Cardiac fibroblast (primary cell): ENCODE measurements at regions not wholly inside any gene's neighbourhood (a gene's known extent, or its start where the extent isn't known, plus 50 kb on each side); places are given as distances from the start of the nearest gene placed in this dataset.

Experiments used
- DNase-seq, 2 donors: peaks; one replicate each; pipeline versions ENCODE4 v3.0.0 to v3.0.0-alpha.2; 2010; ENCODE audit warnings: low read depth in 2 of 2
- H3K4me3 ChIP-seq, 2 donors: replicated peaks in 1 of 2; 1 replicate in 1 of 2; 2 replicates in 1 of 2; pipeline ENCODE4 v1.5.1; 2011; ENCODE audit warnings: low read depth in 2 of 2, low read length in 2 of 2, mild to moderate bottlenecking in 2 of 2, moderate library complexity in 1 of 2
- CTCF ChIP-seq: IDR thresholded peaks from one replicate; pipeline ENCODE4 v1.5.1; 2011; ENCODE audit warnings: low read depth, mild to moderate bottlenecking, low read length, inconsistent platforms

DNA sequence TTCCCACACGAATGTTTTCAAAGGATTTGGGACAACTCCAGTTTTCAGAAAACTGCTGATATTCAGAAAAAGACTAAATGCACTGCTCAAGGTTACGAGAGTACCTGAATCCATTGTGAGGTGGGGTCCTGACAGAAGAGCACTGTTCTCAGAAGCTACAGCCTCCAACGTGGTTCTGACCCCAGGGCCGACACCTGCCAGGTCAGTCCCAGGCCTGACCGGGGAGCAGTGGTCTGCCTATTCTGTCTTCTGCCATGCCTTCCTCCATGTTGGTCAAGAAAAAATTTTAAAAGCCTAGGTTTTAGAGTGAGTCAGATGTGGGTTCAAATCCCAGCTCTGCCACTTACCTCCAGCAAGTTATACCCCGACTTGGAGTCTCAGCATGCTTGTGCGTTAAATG is 212.3 kb downstream of the BCL11A start:
- no peak for DNase-seq
- H3K4me3 ChIP-seq = no peak overlapping the region
- TF ChIP-seq CTCF = no peak

- DNase-seq = no peak
- no peak overlapping the region for H3K4me3 ChIP-seq
- TF ChIP-seq CTCF = no peak
Measured at GRCh38 chr2:60339286-60339685, 214.2 kb downstream of the BCL11A start.

DNA sequence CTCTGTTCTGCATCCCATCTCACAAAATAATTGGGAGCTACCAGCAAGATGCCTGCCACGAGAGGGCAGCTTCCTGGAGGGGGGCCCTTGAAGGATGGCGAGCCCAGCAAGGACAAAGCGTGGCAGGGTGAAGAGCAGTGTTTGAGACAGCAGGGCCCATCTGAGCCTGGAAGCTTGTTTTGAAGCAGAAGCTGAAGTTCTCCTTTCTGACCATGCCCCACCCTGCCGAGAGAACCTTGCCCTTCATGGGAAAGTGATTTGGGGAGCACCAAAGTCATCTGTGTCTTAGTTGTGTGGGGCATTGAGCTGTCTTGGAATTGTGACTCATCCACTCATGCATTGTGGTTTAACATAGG is 216.3 kb downstream of the BCL11A start:
- TF ChIP-seq CTCF = no peak
- no peak overlapping the region for H3K4me3 ChIP-seq
- no peak for DNase-seq

DNA sequence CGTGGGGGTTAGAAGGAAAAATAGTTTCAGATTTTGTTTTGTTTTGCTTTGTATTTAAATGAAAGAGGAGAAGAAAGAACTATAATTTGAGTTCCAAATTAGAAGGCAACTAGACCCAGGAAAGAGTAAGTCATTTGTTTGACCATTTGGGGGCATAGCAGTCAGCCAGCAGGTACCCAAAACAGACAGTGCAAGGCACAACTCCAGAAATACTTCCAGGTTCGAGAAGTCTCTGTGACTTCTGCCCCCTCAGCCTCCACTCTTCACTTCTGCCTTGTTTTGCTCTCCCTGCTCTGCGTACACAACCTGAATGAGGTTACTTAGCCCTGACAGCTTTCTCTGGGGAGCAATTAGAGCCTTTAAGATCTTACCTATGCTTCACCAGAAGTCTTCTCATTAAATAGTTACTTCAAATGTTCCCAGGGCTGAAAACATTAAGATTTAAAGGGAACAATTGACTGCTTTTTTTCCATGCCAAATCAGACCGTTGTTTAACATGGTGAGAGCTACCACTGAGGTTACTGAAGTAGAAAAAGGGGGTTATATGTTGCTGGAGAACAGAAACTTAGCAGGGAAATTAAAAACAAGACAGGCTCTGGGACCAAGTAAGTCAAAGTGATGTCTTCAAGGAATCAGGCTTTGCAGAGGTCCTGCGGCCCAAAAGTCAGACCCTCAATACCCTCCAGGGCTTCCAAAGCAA is 216.9 kb downstream of the BCL11A start:
- H3K4me3 ChIP-seq = no peak overlapping the region
- no peak for DNase-seq
- TF ChIP-seq CTCF = no peak

- H3K4me3 ChIP-seq = no peak overlapping the region
- TF ChIP-seq CTCF = no peak
- no peak for DNase-seq
Measured at GRCh38 chr2:60335533-60336237, 217.8 kb downstream of the BCL11A start.

DNA sequence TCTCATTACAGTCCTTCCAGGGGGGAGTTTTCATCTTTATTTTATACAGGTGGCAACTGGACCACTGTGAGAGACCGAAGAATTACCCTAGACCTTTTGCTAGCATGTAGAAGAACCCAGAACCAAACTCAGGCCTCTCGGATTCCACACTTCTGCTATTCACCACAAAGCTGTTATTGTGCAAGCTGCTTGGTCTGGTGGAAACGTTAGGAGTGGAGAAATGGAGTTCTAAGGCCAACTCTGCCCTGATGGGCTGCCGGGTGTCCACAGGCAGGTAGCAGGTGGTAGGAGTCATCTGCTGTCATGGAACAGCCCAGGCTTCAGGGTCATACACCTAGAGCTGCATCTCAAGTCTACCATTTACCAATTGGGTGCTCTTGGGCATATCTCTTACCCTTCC is 218.8 kb downstream of the BCL11A start:
- H3K4me3 ChIP-seq = no peak overlapping the region
- DNase-seq = no peak
- no peak for TF ChIP-seq CTCF
